Vagina (tissue), 2 donors: ENCODE measurements at regions not wholly inside any gene's neighbourhood (a gene's known extent, or its start where the extent isn't known, plus 50 kb on each side); places are given as distances from the start of the nearest gene placed in this dataset.

ENCODE experiments used
- DNase-seq, 2 donors: peaks; one replicate each; pipeline ENCODE4 v3.0.0-alpha.2; 2017; ENCODE audit errors: extremely low spot score in 2 of 2
- H3K27ac ChIP-seq: fragments of 200-600 bp; sonication (generic); one replicate; pipeline ENCODE4 v1.5.1; 2019
- H3K27me3 ChIP-seq: fragments of 200-600 bp; sonication (generic); one replicate; pipeline ENCODE4 v1.5.1; 2019
- H3K36me3 ChIP-seq, 2 donors: fragments of 200-600 bp; sonication (generic); one replicate each; pipeline ENCODE4 v1.5.1; 2017 to 2019
- H3K4me1 ChIP-seq: fragments of 200-600 bp; sonication (generic); one replicate; pipeline ENCODE4 v1.5.1; 2019
- H3K4me3 ChIP-seq, 2 donors: fragments of 200-600 bp; sonication (generic); 1 replicate in 1 of 2; 2 replicates in 1 of 2; pipeline ENCODE4 v1.5.1; 2016 to 2019
- H3K9me3 ChIP-seq: fragments of 200-600 bp; sonication (generic); one replicate; pipeline ENCODE4 v1.5.1; 2019
- CTCF ChIP-seq, 3 experiments: fragments of 450-650 bp in 2 of 3; fragments of 200-600 bp in 1 of 3; sonication (generic) in 1 of 3; IDR thresholded peaks; one replicate each; pipeline ENCODE4 v1.5.1; 2017 to 2019; ENCODE audit warnings: antibody characterized with exemption in 3 of 3, mild to moderate bottlenecking in 2 of 3, moderate library complexity in 2 of 3
- POLR2A ChIP-seq, 2 donors: fragments of 450-650 bp; IDR thresholded peaks; one replicate each; pipeline ENCODE4 v1.6.1; 2017; ENCODE audit warnings: antibody characterized with exemption in 2 of 2, mild to moderate bottlenecking in 2 of 2, moderate library complexity in 2 of 2
- POLR2AphosphoS5 ChIP-seq, 2 donors: sonication (generic); formaldehyde crosslinking; IDR thresholded peaks; one replicate each; pipeline ENCODE4 v1.9.0; 2017; ENCODE audit warnings: antibody characterized with exemption in 2 of 2, mild to moderate bottlenecking in 2 of 2, low read depth in 1 of 2; ENCODE audit not compliant: insufficient read depth in 1 of 2
- intact Hi-C: fragments of 100-400 bp; cut with DNase I; formaldehyde crosslinking; loops from one replicate; pipeline ENCODE4 v1.15.1; 2023

GRCh38 chr2:207394812-207395534 lies 134.8 kb upstream of the CREB1 start:
- Histone ChIP-seq H3K9me3 (no peaks in the 10 kb centered on the region), H3K27me3 (no peaks in the 10 kb centered on the region), H3K36me3 (no peaks in the 10 kb centered on the region), H3K27ac (peak overlapping the region; percentile 27), H3K4me1 (no peaks in the 10 kb centered on the region), H3K4me3 (no peak overlapping the region)
- DNase-seq = no peak
- intact Hi-C loops = no loop called here
- TF ChIP-seq CTCF (IDR thresholded peaks at IDR 0.05) = no peak
- no peak for TF ChIP-seq POLR2A (IDR thresholded peaks at IDR 0.05)
- TF ChIP-seq POLR2AphosphoS5 (IDR thresholded peaks at IDR 0.05; ENCODE audit: insufficient read depth in 1 of 2, low read depth in 1 of 2) = peak in 1 of 2 donors; percentile 27

- Histone ChIP-seq H3K4me1 (no peaks in the 10 kb centered on the region), H3K27me3 (no peaks in the 10 kb centered on the region), H3K27ac (no peak overlapping the region), H3K4me3 (no peak overlapping the region), H3K9me3 (no peaks in the 10 kb centered on the region), H3K36me3 (no peaks in the 10 kb centered on the region)
- intact Hi-C loops = no loop called here
- TF ChIP-seq POLR2A (IDR thresholded peaks at IDR 0.05) = no peak
- no peak for TF ChIP-seq POLR2AphosphoS5 (IDR thresholded peaks at IDR 0.05; ENCODE audit: insufficient read depth in 1 of 2, low read depth in 1 of 2)
- TF ChIP-seq CTCF (IDR thresholded peaks at IDR 0.05) = no peak
- DNase-seq = no peak
These were observed 134.1 kb upstream of the CREB1 start for GRCh38 chr2:207395535-207396251.

GRCh38 chr2:207397917-207398655 lies 131.7 kb upstream of the CREB1 start:
- no peak for DNase-seq
- Histone ChIP-seq H3K27ac (no peak overlapping the region), H3K4me1 (no peaks in the 10 kb centered on the region), H3K27me3 (no peaks in the 10 kb centered on the region), H3K9me3 (no peaks in the 10 kb centered on the region), H3K4me3 (no peak overlapping the region), H3K36me3 (no peaks in the 10 kb centered on the region)
- no peak for TF ChIP-seq POLR2A (IDR thresholded peaks at IDR 0.05)
- no peak for TF ChIP-seq CTCF (IDR thresholded peaks at IDR 0.05)
- no peak for TF ChIP-seq POLR2AphosphoS5 (IDR thresholded peaks at IDR 0.05; ENCODE audit: insufficient read depth in 1 of 2, low read depth in 1 of 2)
- intact Hi-C loops = no loop called here

- intact Hi-C loops = no loop called here
- Histone ChIP-seq H3K4me3 (no peak overlapping the region), H3K27me3 (no peaks in the 10 kb centered on the region), H3K4me1 (no peaks in the 10 kb centered on the region), H3K27ac (no peak overlapping the region), H3K36me3 (no peaks in the 10 kb centered on the region), H3K9me3 (no peaks in the 10 kb centered on the region)
- DNase-seq = no peak
- TF ChIP-seq POLR2AphosphoS5 (IDR thresholded peaks at IDR 0.05; ENCODE audit: insufficient read depth in 1 of 2, low read depth in 1 of 2) (no peak), POLR2A (IDR thresholded peaks at IDR 0.05) (no peak), CTCF (IDR thresholded peaks at IDR 0.05) (no peak)
These were observed 130.5 kb upstream of the CREB1 start for GRCh38 chr2:207399301-207399700.
